Karpas-422 (cell line): ENCODE measurements at regions not wholly inside any gene's neighbourhood (a gene's known extent, or its start where the extent isn't known, plus 50 kb on each side); places are given as distances from the start of the nearest gene placed in this dataset.
"Not testable (repeated sequence)": the region's sequence is repeated elsewhere in the genome, so short reads cannot be mapped to it uniquely, and the experiment has no call there.

Experiments used
- DNase-seq: peaks from one replicate; pipeline ENCODE4 v3.0.0-alpha.2; 2015
- H2AFZ ChIP-seq: fragments of 200-600 bp; sonication (generic); 2 replicates; pipeline ENCODE4 v1.6.1; 2014; ENCODE audit warnings: antibody characterized with exemption, low read length, mixed read lengths
- H3K27ac ChIP-seq: fragments of 200-600 bp; sonication (generic); 2 replicates; pipeline ENCODE4 v1.5.1; 2014; ENCODE audit warnings: mild to moderate bottlenecking, low read length, moderate library complexity
- H3K27me3 ChIP-seq: fragments of 200-600 bp; sonication (generic); 2 replicates; pipeline ENCODE4 v1.6.1; 2014; ENCODE audit warnings: low read length, mixed read lengths
- H3K36me3 ChIP-seq: fragments of 200-600 bp; sonication (generic); 2 replicates; pipeline ENCODE4 v1.6.1; 2014; ENCODE audit warnings: low read length, mixed read lengths; ENCODE audit not compliant: insufficient read depth
- H3K4me1 ChIP-seq: fragments of 200-600 bp; sonication (generic); 2 replicates; pipeline ENCODE4 v1.6.1; 2014; ENCODE audit warnings: mild to moderate bottlenecking, low read length, mixed read lengths
- H3K4me2 ChIP-seq: fragments of 200-600 bp; sonication (generic); 2 replicates; pipeline ENCODE4 v1.6.1; 2014; ENCODE audit warnings: low read length, low read depth, mild to moderate bottlenecking; ENCODE audit not compliant: poor library complexity, severe bottlenecking
- H3K4me3 ChIP-seq: fragments of 200-600 bp; sonication (generic); 2 replicates; pipeline ENCODE4 v1.5.1; 2014; ENCODE audit warnings: mild to moderate bottlenecking, antibody characterized with exemption, low read length, mixed read lengths
- H3K79me2 ChIP-seq: fragments of 200-600 bp; sonication (generic); 2 replicates; pipeline ENCODE4 v1.6.1; 2014; ENCODE audit warnings: mild to moderate bottlenecking, low read length, mixed read lengths
- H3K9ac ChIP-seq: fragments of 200-600 bp; sonication (generic); 2 replicates; pipeline ENCODE4 v1.6.0; 2014; ENCODE audit warnings: low read length
- H3K9me2 ChIP-seq: fragments of 200-600 bp; sonication (generic), shearing (Covaris generic); replicated peaks from 2 replicates; pipeline ENCODE4 v1.6.0; 2014; ENCODE audit warnings: mild to moderate bottlenecking, low read length, moderate library complexity; ENCODE audit not compliant: insufficient read depth
- H3K9me3 ChIP-seq: fragments of 300-700, 200-600 bp; sonication (generic); 2 replicates; pipeline ENCODE4 v1.6.1; 2014; ENCODE audit warnings: low read length, mixed read lengths
- H4K20me1 ChIP-seq: fragments of 200-600 bp; sonication (generic); 2 replicates; pipeline ENCODE4 v1.6.1; 2014; ENCODE audit warnings: mild to moderate bottlenecking, antibody characterized with exemption, low read length, low read depth; ENCODE audit not compliant: insufficient read depth

DNA sequence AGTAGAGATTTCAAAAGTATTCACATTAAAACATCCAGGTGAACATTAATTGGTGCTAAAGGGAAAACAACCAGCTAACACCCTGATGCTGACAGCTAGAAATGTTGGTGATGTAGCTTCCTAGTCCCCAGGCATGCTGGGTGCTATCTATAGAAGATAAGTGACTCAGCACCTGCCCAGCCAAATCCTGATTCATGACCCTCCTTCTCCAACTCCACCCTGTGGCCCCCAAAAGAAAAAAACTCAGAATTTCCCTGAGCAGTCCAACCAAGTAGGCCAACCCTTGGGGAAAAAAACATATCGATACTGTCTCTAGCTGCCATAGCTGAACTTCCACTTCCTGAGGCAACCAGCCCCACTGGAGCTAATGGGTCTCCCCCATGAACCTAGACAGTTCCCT is 197.6 kb upstream of the KLF3 start:
- no peak overlapping the region for H2AFZ ChIP-seq
- no peaks in the 10 kb centered on the region for H3K79me2 ChIP-seq
- H3K27ac ChIP-seq: no peak overlapping the region
- H3K4me1 ChIP-seq: no peaks in the 10 kb centered on the region
- H3K9ac ChIP-seq: no peak overlapping the region
- no peaks in the 10 kb centered on the region for H3K36me3 ChIP-seq
- no peaks in the 10 kb centered on the region for H3K9me3 ChIP-seq
- no peak overlapping the region for H3K4me2 ChIP-seq
- H3K4me3 ChIP-seq: no peak overlapping the region
- no peaks in the 10 kb centered on the region for H4K20me1 ChIP-seq
- no peak for DNase-seq
- H3K9me2 ChIP-seq: no peaks in the 10 kb centered on the region
- H3K27me3 ChIP-seq: no peaks in the 10 kb centered on the region

DNA sequence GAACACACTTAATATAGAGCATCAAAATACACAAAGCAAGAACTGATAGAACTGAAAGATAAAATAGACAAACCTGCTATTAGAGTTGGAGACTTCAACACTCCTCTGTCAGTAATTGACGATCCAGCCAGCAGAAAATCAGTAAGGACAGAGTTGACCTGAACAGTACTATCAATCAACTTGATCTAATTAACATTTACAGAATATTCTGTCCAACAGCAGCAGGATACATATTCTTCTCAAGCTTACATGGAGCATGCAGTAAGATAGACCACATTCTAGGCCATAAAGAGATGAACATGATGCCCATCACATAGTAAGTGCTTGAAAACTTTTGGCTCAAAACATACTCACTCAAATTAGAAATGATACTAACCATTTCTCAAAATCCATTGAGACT is 196.7 kb upstream of the KLF3 start:
- H3K79me2 ChIP-seq: no peaks in the 10 kb centered on the region
- no peaks in the 10 kb centered on the region for H3K36me3 ChIP-seq
- H3K27ac ChIP-seq: no peak overlapping the region
- no peak for DNase-seq
- H2AFZ ChIP-seq: no peak overlapping the region
- no peak overlapping the region for H3K4me2 ChIP-seq
- no peaks in the 10 kb centered on the region for H3K27me3 ChIP-seq
- H3K9me2 ChIP-seq: no peaks in the 10 kb centered on the region
- no peaks in the 10 kb centered on the region for H4K20me1 ChIP-seq
- no peaks in the 10 kb centered on the region for H3K9me3 ChIP-seq
- H3K4me3 ChIP-seq: no peak overlapping the region
- H3K4me1 ChIP-seq: no peaks in the 10 kb centered on the region
- no peak overlapping the region for H3K9ac ChIP-seq

DNA sequence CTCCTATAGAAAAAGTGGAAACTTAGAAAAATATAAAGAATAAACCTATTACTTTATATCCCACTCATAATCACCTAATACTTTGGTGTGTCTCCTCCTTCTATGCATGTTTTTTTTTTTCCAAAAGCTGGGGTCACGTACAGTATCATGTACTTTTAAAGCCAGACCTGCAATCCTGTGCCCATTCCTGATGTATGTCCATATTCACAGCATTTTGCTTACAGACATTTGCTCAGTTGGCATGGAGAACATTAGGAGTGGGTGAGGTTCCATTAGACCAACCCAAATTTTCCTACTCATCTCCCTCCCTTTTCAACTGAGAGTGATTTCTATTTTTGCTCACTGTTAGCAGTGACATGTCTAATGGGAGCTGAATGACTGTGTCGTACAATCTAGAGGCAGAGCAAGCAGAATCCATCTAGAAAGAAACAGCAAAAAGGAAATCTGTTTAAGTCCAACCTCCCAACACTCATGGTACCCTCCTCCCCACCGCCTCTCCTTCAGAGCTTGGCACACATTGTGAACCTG is 195.6 kb upstream of the KLF3 start:
- Histone ChIP-seq H3K79me2 (no peaks in the 10 kb centered on the region), H3K4me1 (no peaks in the 10 kb centered on the region), H3K36me3 (no peaks in the 10 kb centered on the region), H4K20me1 (no peaks in the 10 kb centered on the region), H2AFZ (no peak overlapping the region), H3K4me2 (no peak overlapping the region), H3K9me3 (no peaks in the 10 kb centered on the region), H3K9me2 (no peaks in the 10 kb centered on the region), H3K27ac (no peak overlapping the region), H3K27me3 (no peaks in the 10 kb centered on the region), H3K4me3 (no peak overlapping the region), H3K9ac (no peak overlapping the region)
- no peak for DNase-seq

- no peaks in the 10 kb centered on the region for H3K79me2 ChIP-seq
- H3K4me1 ChIP-seq: no peaks in the 10 kb centered on the region
- H2AFZ ChIP-seq: no peak overlapping the region
- H4K20me1 ChIP-seq: no peaks in the 10 kb centered on the region
- H3K9me3 ChIP-seq: no peaks in the 10 kb centered on the region
- no peak overlapping the region for H3K9ac ChIP-seq
- H3K4me2 ChIP-seq: no peak overlapping the region
- no peaks in the 10 kb centered on the region for H3K9me2 ChIP-seq
- H3K4me3 ChIP-seq: no peak overlapping the region
- no peak overlapping the region for H3K27ac ChIP-seq
- no peak for DNase-seq
- H3K27me3 ChIP-seq: no peaks in the 10 kb centered on the region
- H3K36me3 ChIP-seq: no peaks in the 10 kb centered on the region
These were observed 194.6 kb upstream of the KLF3 start for GRCh38 chr4:38469410-38469809.

- Histone ChIP-seq H3K4me3 (no peak overlapping the region), H3K4me2 (no peak overlapping the region), H3K27me3 (no peaks in the 10 kb centered on the region), H4K20me1 (no peaks in the 10 kb centered on the region), H3K36me3 (no peaks in the 10 kb centered on the region), H3K79me2 (no peaks in the 10 kb centered on the region), H3K9me3 (no peaks in the 10 kb centered on the region), H3K4me1 (no peaks in the 10 kb centered on the region), H3K9ac (no peak overlapping the region), H3K27ac (no peak overlapping the region), H3K9me2 (no peaks in the 10 kb centered on the region), H2AFZ (no peak overlapping the region)
- DNase-seq: no peak
These were observed 193.2 kb upstream of the KLF3 start for GRCh38 chr4:38470735-38471262.

GRCh38 chr4:38482696-38483095 is 181.3 kb upstream of the KLF3 start:
- no peaks in the 10 kb centered on the region for H3K79me2 ChIP-seq
- no peak overlapping the region for H3K27ac ChIP-seq
- H4K20me1 ChIP-seq: no peaks in the 10 kb centered on the region
- no peaks in the 10 kb centered on the region for H3K9me2 ChIP-seq
- no peak for DNase-seq
- H3K27me3 ChIP-seq: no peaks in the 10 kb centered on the region
- H3K36me3 ChIP-seq: no peaks in the 10 kb centered on the region
- no peaks in the 10 kb centered on the region for H3K9me3 ChIP-seq
- no peaks in the 10 kb centered on the region for H3K4me1 ChIP-seq
- H3K4me3 ChIP-seq: no peak overlapping the region
- no peak overlapping the region for H3K4me2 ChIP-seq
- H3K9ac ChIP-seq: no peak overlapping the region
- no peak overlapping the region for H2AFZ ChIP-seq

GRCh38 chr4:38483628-38484027 is 180.4 kb upstream of the KLF3 start:
- H3K9ac ChIP-seq, H3K4me2 ChIP-seq, H3K27ac ChIP-seq: not testable (repeated sequence)

GRCh38 chr4:38489011-38489861 is 174.8 kb upstream of the KLF3 start:
- Histone ChIP-seq H3K4me1 (no peaks in the 10 kb centered on the region), H3K9me2 (no peaks in the 10 kb centered on the region), H3K27me3 (no peaks in the 10 kb centered on the region), H3K79me2 (no peaks in the 10 kb centered on the region), H2AFZ (no peak overlapping the region), H4K20me1 (no peaks in the 10 kb centered on the region), H3K4me3 (no peak overlapping the region), H3K27ac (no peak overlapping the region), H3K4me2 (no peak overlapping the region), H3K36me3 (no peaks in the 10 kb centered on the region), H3K9ac (no peak overlapping the region), H3K9me3 (no peaks in the 10 kb centered on the region)
- DNase-seq: no peak

More at GRCh38 chr4:38483628-38484027, 180.4 kb upstream of the KLF3 start:
- H3K36me3 ChIP-seq, H3K9me3 ChIP-seq, H3K4me3 ChIP-seq, H3K27me3 ChIP-seq, DNase-seq, H2AFZ ChIP-seq, H3K9me2 ChIP-seq, H3K4me1 ChIP-seq, H4K20me1 ChIP-seq, H3K79me2 ChIP-seq: not testable (repeated sequence)
